ENCODE measurements at regions not wholly inside any gene's neighbourhood (a gene's known extent, or its start where the extent isn't known, plus 50 kb on each side); places are given as distances from the start of the nearest gene placed in this dataset.

DNA sequence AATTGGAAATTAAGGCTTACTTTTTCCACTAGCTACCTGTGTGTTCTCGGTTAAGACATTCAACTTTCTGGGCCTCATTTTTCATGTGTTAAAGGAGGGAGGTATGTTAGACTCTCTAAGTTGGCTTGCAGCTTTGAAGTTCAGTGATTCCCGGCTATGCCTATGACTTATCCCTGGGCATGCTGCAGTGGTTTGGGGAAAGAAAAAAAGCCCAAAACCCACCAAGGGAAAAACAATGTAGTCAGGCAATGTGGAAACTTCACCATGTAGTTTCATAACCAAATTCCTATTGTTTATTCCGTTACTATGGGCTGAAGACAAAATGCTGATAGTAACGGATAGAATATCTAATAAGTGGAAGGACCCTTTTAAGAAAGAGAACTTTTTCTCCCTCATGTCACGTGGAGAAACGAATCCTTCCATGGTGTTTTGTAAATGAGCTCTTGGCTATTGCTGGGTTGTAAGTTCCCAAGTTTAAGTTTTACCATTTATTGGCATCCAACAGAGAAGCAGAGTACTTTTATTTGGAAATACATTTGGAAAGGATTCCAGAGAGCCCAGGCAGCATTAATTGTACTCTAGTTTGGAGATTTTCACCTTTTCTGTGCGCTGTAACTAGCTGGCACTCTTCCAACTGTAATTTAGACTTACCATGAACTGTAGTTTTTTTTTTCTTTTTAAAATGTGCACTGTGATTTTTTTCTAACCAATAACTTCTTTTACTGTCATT lies 84.9 kb upstream of the MPDZ start:
- TF ChIP-seq, protein P1, sequence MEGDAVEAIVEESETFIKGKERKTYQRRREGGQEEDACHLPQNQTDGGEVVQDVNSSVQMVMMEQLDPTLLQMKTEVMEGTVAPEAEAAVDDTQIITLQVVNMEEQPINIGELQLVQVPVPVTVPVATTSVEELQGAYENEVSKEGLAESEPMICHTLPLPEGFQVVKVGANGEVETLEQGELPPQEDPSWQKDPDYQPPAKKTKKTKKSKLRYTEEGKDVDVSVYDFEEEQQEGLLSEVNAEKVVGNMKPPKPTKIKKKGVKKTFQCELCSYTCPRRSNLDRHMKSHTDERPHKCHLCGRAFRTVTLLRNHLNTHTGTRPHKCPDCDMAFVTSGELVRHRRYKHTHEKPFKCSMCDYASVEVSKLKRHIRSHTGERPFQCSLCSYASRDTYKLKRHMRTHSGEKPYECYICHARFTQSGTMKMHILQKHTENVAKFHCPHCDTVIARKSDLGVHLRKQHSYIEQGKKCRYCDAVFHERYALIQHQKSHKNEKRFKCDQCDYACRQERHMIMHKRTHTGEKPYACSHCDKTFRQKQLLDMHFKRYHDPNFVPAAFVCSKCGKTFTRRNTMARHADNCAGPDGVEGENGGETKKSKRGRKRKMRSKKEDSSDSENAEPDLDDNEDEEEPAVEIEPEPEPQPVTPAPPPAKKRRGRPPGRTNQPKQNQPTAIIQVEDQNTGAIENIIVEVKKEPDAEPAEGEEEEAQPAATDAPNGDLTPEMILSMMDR (conservative IDR thresholded peaks at IDR 0.05; ENCODE audit: low read depth, low read length), result no peak
- no peak for TF ChIP-seq EZH2 (IDR thresholded peaks at IDR 0.05; ENCODE audit: borderline replicate concordance, low read depth, low read length, poor library complexity, severe bottlenecking)

Data from A673 (cell line).